ENCODE measurements at regions not wholly inside any gene's neighbourhood (a gene's known extent, or its start where the extent isn't known, plus 50 kb on each side); places are given as distances from the start of the nearest gene placed in this dataset.

- TF ChIP-seq POLR2A (IDR thresholded peaks at IDR 0.05; ENCODE audit: low read depth) (no peak), POLR2AphosphoS5 (IDR thresholded peaks at IDR 0.05) (no peak), CTCF (IDR thresholded peaks at IDR 0.05) (no peak), EP300 (IDR thresholded peaks at IDR 0.05) (no peak)
These were observed 221.3 kb downstream of the PLPP3 start for GRCh38 chr1:56357927-56358690.
